ENCODE measurements at regions not wholly inside any gene's neighbourhood (a gene's known extent, or its start where the extent isn't known, plus 50 kb on each side); places are given as distances from the start of the nearest gene placed in this dataset.
"Not testable (repeated sequence)": the region's sequence is repeated elsewhere in the genome, so short reads cannot be mapped to it uniquely, and the experiment has no call there.

DNA sequence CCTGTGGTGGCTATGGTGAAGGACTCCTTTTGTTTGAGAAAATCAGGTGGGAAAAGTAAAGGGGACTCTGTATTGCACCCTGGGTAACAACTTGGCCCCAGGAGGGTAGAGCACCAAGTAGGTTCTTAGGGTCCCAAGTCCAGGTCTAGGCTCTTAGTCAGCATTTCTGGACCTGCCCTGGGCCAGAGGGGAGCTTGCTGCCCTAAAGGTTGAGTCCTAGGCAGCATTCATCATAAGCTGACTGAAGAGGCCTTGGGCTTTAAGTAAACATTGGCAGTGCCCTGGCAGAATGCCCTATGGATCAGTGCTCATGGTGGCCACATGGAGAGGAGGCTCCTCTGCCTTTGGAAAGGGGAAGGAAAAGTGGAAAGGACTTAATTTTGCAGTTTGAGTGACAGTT lies 268.5 kb upstream of the CTNNB1 start:
- DNase-seq = no peak

DNA sequence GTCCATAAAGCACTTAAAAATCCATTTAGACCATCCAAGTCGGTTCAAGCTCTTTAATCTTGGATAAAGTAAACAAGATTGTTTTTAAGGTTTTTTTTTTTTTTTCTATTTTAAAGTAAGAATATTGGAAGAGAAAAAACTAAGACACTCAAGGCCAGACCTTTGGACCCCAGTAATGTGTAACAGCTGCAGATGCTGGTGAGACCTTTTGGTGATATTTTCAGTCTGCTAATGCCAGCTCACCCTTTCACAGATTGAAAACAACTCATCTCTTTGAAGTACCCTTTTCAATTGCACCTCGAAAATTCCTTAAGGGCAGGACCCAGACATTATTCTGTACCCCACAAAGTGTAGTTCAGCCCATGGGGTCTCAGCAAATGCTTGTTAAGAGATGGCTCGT lies 260.7 kb upstream of the CTNNB1 start:
- no peak for DNase-seq

GRCh38 chr3:40939030-40939740 lies 260.1 kb upstream of the CTNNB1 start:
- DNase-seq = no peak

GRCh38 chr3:40939741-40940130 lies 259.6 kb upstream of the CTNNB1 start:
- DNase-seq = no peak

DNA sequence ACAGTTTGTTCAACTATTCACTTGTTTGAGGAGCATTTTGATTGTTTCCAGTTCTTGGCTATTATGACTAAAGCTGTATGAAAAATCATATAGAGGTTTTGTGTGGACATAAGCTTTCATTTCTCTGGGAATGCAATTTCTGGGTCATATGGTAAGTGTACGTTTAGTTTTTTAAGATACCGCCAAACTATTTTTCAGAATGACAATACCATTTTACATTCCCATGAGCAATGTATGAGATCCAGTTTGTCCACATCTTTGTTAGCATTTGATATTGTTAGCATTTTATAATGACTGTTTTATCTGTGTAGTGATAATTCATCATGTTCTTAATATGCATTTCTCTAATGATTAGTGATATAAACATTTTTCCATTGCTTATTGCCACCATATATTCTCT lies 258.7 kb upstream of the CTNNB1 start:
- DNase-seq = no peak

GRCh38 chr3:40947022-40947421 lies 252.3 kb upstream of the CTNNB1 start:
- not testable (repeated sequence) for DNase-seq

DNA sequence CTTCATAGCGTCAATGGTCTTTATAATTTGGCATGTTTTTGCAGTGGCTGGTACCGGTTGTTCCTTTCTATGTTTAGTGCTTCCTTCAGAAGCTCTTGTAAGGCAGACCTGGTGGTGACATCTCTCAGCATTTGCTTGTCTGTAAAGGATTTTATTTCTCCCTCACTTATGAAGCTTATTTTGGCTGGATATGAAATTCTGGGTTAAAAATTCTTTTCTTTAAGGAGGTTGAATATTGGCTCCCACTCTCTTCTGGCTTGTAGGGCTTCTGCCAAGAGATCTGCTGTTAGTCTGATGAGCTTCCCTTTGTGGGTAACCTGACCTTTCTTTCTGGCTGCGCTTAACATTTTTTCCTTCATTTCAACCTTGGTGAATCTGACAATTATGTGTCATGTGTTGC lies 250.0 kb upstream of the CTNNB1 start:
- DNase-seq = not testable (repeated sequence)

DNA sequence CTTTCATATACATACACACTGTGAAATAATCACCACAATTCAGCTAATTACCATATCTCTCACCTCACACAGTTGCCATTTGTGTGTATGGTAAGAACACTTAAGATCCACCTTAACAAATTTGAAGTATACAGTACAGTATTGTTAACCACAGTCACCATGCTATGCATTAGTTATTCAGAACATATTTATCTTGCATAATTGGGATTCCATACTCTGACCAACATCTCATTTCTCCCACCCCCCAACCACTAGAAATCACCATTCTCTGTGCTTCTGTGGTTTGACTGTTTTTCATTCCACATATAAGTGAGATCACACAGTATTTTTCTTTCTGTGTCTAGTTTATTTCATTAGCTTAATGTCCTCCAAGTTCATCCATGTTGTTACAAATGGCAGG lies 247.7 kb upstream of the CTNNB1 start:
- DNase-seq = no peak

- DNase-seq = no peak
Observed at GRCh38 chr3:40961104-40961857, 238.0 kb upstream of the CTNNB1 start.

GRCh38 chr3:40962721-40963120 lies 236.6 kb upstream of the CTNNB1 start:
- no peak for DNase-seq

DNA sequence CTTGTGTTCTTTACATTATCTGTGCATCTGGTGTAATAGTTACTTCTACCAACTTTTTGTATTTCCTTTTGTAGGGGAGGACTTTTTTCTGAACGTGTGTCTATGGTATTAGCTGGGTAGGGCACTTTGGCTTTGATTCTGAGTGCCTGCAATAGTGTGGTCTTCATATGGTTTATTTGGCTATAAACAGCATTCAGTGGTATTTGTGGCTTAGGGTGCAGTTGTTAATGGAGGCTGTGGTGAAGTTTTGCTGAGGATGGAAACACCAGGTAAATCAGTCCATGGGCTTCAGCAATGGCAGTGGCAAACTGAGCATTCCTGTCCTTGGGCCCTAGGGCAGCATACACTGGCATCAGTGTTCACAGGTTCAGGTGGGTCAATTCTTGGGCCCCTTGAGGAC lies 230.6 kb upstream of the CTNNB1 start:
- DNase-seq = no peak

DNA sequence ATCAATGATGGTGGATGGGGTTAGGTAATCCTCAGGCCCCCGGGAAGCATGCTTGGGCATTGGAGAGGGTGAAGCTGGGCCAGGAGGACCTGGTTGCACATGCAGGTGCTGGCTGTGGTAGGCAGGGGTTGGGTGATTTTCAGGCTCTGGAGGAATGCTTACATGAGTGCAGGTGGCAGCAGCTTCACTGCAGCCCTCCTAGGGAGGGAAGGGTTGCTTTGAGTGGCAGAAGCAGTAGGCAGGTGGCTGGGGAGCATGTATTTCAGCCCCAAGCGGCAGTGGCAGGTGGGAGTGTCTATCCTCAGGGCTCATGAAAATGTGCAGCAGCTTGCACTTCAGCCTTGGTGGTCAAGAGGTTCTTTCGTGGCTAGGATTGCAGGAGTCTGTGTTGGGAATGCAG lies 230.0 kb upstream of the CTNNB1 start:
- DNase-seq = no peak

DNA sequence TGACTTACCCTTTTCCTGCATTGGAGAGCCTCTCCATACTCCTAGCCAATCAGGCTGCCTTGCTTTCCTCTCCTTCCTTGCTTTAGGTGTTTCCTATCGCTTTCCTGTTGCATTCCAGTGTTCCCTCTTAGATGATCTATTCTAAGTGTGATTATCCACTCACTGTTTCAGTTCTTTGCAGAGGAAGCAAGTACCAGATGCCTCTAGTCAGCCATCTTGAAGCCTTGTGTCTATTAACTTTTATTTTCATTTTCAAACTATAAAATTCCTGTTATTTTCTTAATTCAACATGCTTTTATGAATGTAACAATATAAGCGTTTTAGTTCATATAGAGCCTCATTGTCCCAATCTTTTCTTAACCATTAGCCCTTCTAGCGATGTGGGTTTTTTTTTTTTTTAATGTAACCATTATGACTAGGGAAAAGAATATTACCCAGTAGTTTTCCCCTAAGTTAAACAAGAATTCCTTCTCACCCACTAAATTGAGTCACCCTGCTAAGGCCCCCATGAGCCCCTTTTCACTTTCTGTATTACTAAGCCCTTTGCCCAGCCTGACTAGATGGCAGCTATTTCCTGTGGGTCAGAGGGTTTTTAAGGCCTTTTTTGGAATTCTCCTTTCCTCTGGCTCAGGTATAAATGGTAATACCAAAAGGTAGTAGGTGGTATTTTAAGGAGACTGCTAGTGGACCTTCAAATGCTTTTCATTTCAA lies 229.4 kb upstream of the CTNNB1 start:
- DNase-seq = no peak

GRCh38 chr3:40971191-40972168 lies 227.8 kb upstream of the CTNNB1 start:
- DNase-seq = peak in 8 of 56 donors; percentile 4 to 35 (median 17)

- no peak for DNase-seq
Observed at GRCh38 chr3:40972350-40972749, 227.0 kb upstream of the CTNNB1 start.

DNA sequence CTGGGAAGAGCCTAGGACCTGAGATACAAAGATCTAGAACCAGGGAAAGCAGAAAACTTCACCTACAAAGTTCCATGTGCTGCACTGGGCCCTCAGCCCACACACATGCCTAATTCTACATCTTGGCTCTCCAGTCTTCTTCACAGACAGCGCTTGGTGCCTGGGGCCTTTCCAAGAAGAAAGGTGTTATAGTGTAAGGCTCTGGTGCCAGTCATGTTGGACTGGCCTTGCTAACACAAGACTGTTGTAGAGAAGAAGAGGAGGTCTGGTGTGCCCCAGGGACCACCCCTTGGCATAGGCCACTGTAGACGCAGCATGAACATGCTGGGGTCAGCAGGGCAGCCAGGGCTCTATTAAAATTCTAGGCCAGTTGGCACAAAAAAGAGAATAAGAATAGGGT lies 226.2 kb upstream of the CTNNB1 start:
- DNase-seq = no peak

DNA sequence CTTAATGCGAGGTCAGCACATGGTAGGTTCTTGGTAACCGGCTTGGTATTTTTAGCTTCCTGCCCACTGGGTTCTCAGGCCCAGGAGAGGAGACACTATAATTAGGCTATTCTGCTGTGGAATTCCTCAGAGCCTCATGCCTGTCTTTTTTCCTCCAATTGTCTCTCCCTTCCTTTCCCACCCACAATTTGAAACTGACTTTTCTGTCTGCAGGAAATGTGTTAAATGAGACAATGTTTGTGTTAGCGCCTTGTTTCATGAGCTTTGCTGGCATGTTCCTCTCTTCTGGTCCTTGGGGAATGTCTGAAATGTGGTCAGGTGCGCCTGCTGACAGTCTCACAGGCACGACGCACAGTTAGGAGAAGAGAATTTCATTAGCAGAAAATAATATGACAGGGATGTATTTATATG lies 223.6 kb upstream of the CTNNB1 start:
- DNase-seq = no peak

DNA sequence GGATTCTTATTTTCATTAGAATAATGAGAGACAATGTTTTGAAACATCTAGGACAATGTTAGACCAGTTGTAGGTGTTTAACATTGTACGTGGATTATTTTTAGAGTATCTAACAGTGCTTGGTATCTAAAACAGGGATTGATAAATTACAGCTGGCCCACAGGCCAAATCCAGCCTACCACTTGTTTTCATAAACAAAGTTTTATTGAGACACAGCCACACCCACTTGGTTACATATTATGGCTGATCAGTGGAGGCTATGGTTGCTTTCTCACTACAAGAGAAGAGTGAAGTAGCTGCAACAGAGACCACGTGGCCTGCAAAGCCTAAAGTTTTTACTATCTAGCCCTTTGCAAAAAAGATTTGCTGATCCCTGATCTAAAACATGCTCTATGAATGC lies 223.1 kb upstream of the CTNNB1 start:
- DNase-seq = no peak

GRCh38 chr3:40978442-40978841 lies 220.9 kb upstream of the CTNNB1 start:
- DNase-seq = no peak

DNA sequence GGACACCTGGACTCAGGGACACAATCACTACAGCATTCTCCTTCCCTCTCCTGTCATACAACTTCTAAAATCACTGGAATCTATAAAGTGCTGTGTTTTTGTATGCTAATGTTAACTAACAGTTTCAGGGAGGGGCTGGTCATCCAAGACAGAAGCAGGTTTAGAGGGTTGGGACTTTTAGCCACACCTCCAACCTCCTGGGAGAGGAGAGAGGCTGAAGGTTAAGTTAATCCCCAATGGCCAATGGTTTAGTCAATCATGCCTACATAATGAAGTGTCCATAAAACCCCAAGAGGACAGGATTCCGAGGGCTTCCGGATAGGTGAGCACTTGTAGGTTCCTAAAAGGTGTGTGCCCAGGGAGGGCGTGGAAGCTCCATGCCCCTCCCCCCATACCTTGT lies 219.3 kb upstream of the CTNNB1 start:
- DNase-seq = no peak

DNA sequence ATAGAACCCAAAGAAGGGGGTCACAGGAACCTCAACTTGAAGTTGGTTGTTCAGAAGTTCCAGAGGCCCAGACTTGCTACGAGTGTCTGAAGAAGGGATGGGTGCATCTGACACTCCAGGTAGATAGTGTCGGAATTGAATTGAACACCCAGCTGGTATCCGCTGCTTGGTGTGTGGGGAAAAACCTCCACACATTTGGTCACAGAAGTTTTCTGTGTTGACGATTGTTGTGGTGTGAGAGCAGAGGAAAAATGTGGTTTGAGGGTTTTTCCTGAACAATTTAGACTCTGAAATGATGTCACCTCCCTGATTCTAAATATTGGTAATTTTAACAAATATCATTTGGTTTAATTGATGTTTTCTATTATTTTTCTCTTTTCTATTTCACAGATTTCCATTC lies 218.8 kb upstream of the CTNNB1 start:
- DNase-seq = no peak

Measured in amygdala (tissue), 56 donors.